ENCODE measurements at regions not wholly inside any gene's neighbourhood (a gene's known extent, or its start where the extent isn't known, plus 50 kb on each side); places are given as distances from the start of the nearest gene placed in this dataset.

DNA sequence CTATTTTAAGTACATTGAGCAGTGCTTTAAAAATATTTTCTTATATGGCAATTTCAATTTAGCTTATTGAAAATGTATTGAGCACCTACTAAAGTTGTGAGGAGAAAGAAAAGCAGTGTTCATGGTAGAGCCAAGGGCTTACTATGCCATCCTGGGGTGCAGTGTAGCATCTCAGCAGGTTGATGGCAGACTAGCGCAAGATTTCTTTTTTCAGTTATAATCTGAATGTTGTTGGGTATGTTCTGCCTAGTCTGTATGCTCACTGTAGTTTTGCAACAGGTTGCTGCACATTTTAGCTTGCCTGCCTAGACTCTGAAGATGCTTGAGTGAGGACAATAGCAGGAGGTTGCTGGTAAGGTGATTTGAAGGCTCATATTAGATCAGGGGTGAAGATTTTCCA is 103.1 kb upstream of the UNC13C start:
- H3K9me2 ChIP-seq (replicated peaks; ENCODE audit: low read length) = no peaks in the 10 kb centered on the region
- no peaks in the 10 kb centered on the region for H3K36me3 ChIP-seq (ENCODE audit: low read depth, low read length)
- ATAC-seq = no peak
- H3K4me2 ChIP-seq (ENCODE audit: low read length) = no peak overlapping the region
- H3F3A ChIP-seq (ENCODE audit: low read length, unreplicated experiment) = no peaks in the 10 kb centered on the region
- H3K9me3 ChIP-seq (ENCODE audit: low read length) = no peaks in the 10 kb centered on the region
- H3K27ac ChIP-seq (ENCODE audit: low read length) = no peak overlapping the region
- no peak overlapping the region for H3K9ac ChIP-seq (ENCODE audit: low read length)
- ChIA-PET CTCF (no interaction called here), POLR2A (ENCODE audit: unreplicated experiment) (no interaction called here)
- H4K20me1 ChIP-seq (ENCODE audit: low read length) = no peaks in the 10 kb centered on the region
- TF ChIP-seq EZH2phosphoT487 (IDR thresholded peaks at IDR 0.05; ENCODE audit: borderline replicate concordance, low read length) (no peak), EZH2 (IDR thresholded peaks at IDR 0.05; ENCODE audit: low read length, unreplicated experiment) (no peak)
- TF ChIP-seq, protein P1, sequence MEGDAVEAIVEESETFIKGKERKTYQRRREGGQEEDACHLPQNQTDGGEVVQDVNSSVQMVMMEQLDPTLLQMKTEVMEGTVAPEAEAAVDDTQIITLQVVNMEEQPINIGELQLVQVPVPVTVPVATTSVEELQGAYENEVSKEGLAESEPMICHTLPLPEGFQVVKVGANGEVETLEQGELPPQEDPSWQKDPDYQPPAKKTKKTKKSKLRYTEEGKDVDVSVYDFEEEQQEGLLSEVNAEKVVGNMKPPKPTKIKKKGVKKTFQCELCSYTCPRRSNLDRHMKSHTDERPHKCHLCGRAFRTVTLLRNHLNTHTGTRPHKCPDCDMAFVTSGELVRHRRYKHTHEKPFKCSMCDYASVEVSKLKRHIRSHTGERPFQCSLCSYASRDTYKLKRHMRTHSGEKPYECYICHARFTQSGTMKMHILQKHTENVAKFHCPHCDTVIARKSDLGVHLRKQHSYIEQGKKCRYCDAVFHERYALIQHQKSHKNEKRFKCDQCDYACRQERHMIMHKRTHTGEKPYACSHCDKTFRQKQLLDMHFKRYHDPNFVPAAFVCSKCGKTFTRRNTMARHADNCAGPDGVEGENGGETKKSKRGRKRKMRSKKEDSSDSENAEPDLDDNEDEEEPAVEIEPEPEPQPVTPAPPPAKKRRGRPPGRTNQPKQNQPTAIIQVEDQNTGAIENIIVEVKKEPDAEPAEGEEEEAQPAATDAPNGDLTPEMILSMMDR (conservative IDR thresholded peaks at IDR 0.05; ENCODE audit: low read depth, low read length) = no peak
- no peak for DNase-seq
- no peaks in the 10 kb centered on the region for H3K4me1 ChIP-seq (ENCODE audit: insufficient read depth, low read length)
- no peak overlapping the region for H2AFZ ChIP-seq (ENCODE audit: low read length)
- intact Hi-C loops (cut with micrococcal nuclease) = no loop called here
- BruUV-seq (replicated peaks) = no TSS peak
- H3K27me3 ChIP-seq (ENCODE audit: low read length) = no peaks in the 10 kb centered on the region
- H3K79me2 ChIP-seq (ENCODE audit: low read length) = no peaks in the 10 kb centered on the region
- H3K4me3 ChIP-seq (ENCODE audit: low read length) = no peak overlapping the region

DNA sequence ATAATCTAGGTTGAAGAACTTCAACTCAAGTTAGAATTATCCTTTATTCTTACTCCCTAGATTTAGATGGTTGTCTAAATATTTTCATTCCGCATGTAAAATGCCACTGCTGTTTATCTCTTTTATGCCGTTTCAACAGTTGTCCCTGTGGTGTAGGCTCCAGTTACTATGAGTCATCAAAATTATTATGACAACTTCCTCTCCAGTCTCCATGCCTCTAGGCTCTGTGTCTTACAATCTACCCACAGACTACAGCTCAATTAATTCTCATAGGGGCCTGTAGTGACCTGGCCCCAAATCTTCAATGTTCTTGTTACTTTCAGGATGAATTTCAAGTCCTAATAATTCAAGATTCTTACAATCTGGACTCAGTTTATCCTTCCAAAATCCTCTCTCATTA is 105.8 kb upstream of the UNC13C start:
- no peaks in the 10 kb centered on the region for H3F3A ChIP-seq (ENCODE audit: low read length, unreplicated experiment)
- no peak overlapping the region for H3K27ac ChIP-seq (ENCODE audit: low read length)
- ChIA-PET CTCF (no interaction called here), POLR2A (ENCODE audit: unreplicated experiment) (no interaction called here)
- no peaks in the 10 kb centered on the region for H3K36me3 ChIP-seq (ENCODE audit: low read depth, low read length)
- TF ChIP-seq, protein P1 (conservative IDR thresholded peaks at IDR 0.05; ENCODE audit: low read depth, low read length) = no peak
- TF ChIP-seq EZH2phosphoT487 (IDR thresholded peaks at IDR 0.05; ENCODE audit: borderline replicate concordance, low read length) = no peak
- no peak for TF ChIP-seq EZH2 (IDR thresholded peaks at IDR 0.05; ENCODE audit: low read length, unreplicated experiment)
- DNase-seq (no peak), ATAC-seq (no peak)
- H3K27me3 ChIP-seq (ENCODE audit: low read length) = no peaks in the 10 kb centered on the region
- no peak overlapping the region for H2AFZ ChIP-seq (ENCODE audit: low read length)
- no TSS peak for BruUV-seq (replicated peaks)
- no peaks in the 10 kb centered on the region for H3K9me2 ChIP-seq (replicated peaks; ENCODE audit: low read length)
- no peaks in the 10 kb centered on the region for H3K79me2 ChIP-seq (ENCODE audit: low read length)
- no peak overlapping the region for H3K4me2 ChIP-seq (ENCODE audit: low read length)
- no peak overlapping the region for H3K9ac ChIP-seq (ENCODE audit: low read length)
- H4K20me1 ChIP-seq (ENCODE audit: low read length) = no peaks in the 10 kb centered on the region
- intact Hi-C loops (cut with micrococcal nuclease) = no loop called here
- H3K9me3 ChIP-seq (ENCODE audit: low read length) = no peaks in the 10 kb centered on the region
- no peaks in the 10 kb centered on the region for H3K4me1 ChIP-seq (ENCODE audit: insufficient read depth, low read length)
- no peak overlapping the region for H3K4me3 ChIP-seq (ENCODE audit: low read length)

DNA sequence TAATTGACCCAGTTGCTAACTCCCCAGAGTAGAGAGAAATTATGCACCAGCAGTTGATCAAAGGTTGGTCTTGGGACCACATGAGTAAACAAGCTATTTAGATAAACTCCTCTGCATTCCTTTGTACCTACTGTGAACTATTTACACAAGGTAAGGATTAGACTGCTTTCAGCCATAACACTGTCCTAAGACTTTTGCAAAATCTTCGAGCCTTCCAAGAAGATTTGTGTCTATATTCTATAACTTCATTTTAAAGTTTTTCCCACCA is 108.5 kb upstream of the UNC13C start:
- Histone ChIP-seq H3K9ac (ENCODE audit: low read length) (no peak overlapping the region), H3K79me2 (ENCODE audit: low read length) (no peaks in the 10 kb centered on the region), H3K36me3 (ENCODE audit: low read depth, low read length) (no peaks in the 10 kb centered on the region), H3K9me3 (ENCODE audit: low read length) (no peaks in the 10 kb centered on the region), H3K27ac (ENCODE audit: low read length) (no peak overlapping the region), H3K4me3 (ENCODE audit: low read length) (no peak overlapping the region), H4K20me1 (ENCODE audit: low read length) (no peaks in the 10 kb centered on the region), H3K4me1 (ENCODE audit: insufficient read depth, low read length) (no peaks in the 10 kb centered on the region), H3K27me3 (ENCODE audit: low read length) (no peaks in the 10 kb centered on the region), H3F3A (ENCODE audit: low read length, unreplicated experiment) (no peaks in the 10 kb centered on the region), H3K4me2 (ENCODE audit: low read length) (no peak overlapping the region), H2AFZ (ENCODE audit: low read length) (no peak overlapping the region), H3K9me2 (replicated peaks; ENCODE audit: low read length) (no peaks in the 10 kb centered on the region)
- ATAC-seq (no peak), DNase-seq (no peak)
- TF ChIP-seq, protein P1 (conservative IDR thresholded peaks at IDR 0.05; ENCODE audit: low read depth, low read length) = no peak
- TF ChIP-seq EZH2 (IDR thresholded peaks at IDR 0.05; ENCODE audit: low read length, unreplicated experiment) = no peak
- no peak for TF ChIP-seq EZH2phosphoT487 (IDR thresholded peaks at IDR 0.05; ENCODE audit: borderline replicate concordance, low read length)
- POLR2A ChIA-PET (ENCODE audit: unreplicated experiment) = no interaction called here
- CTCF ChIA-PET = no interaction called here
- intact Hi-C loops (cut with micrococcal nuclease) = no loop called here
- BruUV-seq (replicated peaks) = no TSS peak
